ENCODE measurements at regions not wholly inside any gene's neighbourhood (a gene's known extent, or its start where the extent isn't known, plus 50 kb on each side); places are given as distances from the start of the nearest gene placed in this dataset.
A peak's percentile ranks its signal among the peaks of the same experiment; 100 is the strongest.

GRCh38 chr22:46081831-46082210, 68.5 kb upstream of the PPARA start:
- Histone ChIP-seq H4K20me1 (ENCODE audit: insufficient read depth, low read length) (no peaks in the 10 kb centered on the region), H3K4me2 (ENCODE audit: low read length) (peak overlapping the region; percentile 71), H3K79me2 (ENCODE audit: insufficient read depth, low read length) (no peaks in the 10 kb centered on the region), H3K9me2 (ENCODE audit: low read depth, low read length) (no peaks in the 10 kb centered on the region), H3K36me3 (ENCODE audit: insufficient read depth, low read length) (peaks cover 8% of the 10 kb centered on the region; the same call in 1 of the 2 replicates), H3K4me1 (ENCODE audit: insufficient read depth, low read length, severe bottlenecking) (peaks cover 16% of the 10 kb centered on the region), H3K9ac (ENCODE audit: low read length) (peak overlapping the region; percentile 58), H3K4me3 (ENCODE audit: low read depth, low read length, poor library complexity, severe bottlenecking) (peak overlapping the region; percentile 57), H3K9me3 (ENCODE audit: low read length) (no peaks in the 10 kb centered on the region), H2AFZ (ENCODE audit: low read length) (no peak overlapping the region), H3K27me3 (ENCODE audit: insufficient read depth, low read length) (no peaks in the 10 kb centered on the region), H3K27ac (ENCODE audit: low read depth, low read length, poor library complexity, severe bottlenecking) (no peak overlapping the region), H3F3A (ENCODE audit: insufficient read depth, low read length) (no peaks in the 10 kb centered on the region)
- TF ChIP-seq EZH2 (IDR thresholded peaks at IDR 0.05; ENCODE audit: borderline replicate concordance, low read length) = no peak
- TF ChIP-seq, protein P1, sequence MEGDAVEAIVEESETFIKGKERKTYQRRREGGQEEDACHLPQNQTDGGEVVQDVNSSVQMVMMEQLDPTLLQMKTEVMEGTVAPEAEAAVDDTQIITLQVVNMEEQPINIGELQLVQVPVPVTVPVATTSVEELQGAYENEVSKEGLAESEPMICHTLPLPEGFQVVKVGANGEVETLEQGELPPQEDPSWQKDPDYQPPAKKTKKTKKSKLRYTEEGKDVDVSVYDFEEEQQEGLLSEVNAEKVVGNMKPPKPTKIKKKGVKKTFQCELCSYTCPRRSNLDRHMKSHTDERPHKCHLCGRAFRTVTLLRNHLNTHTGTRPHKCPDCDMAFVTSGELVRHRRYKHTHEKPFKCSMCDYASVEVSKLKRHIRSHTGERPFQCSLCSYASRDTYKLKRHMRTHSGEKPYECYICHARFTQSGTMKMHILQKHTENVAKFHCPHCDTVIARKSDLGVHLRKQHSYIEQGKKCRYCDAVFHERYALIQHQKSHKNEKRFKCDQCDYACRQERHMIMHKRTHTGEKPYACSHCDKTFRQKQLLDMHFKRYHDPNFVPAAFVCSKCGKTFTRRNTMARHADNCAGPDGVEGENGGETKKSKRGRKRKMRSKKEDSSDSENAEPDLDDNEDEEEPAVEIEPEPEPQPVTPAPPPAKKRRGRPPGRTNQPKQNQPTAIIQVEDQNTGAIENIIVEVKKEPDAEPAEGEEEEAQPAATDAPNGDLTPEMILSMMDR (IDR thresholded peaks at IDR 0.05; ENCODE audit: low read length) = no peak

- H3K9me2 ChIP-seq (ENCODE audit: low read depth, low read length) = no peaks in the 10 kb centered on the region
- H3K4me3 ChIP-seq (ENCODE audit: low read depth, low read length, poor library complexity, severe bottlenecking) = no peak overlapping the region
- H3K4me2 ChIP-seq (ENCODE audit: low read length) = no peak overlapping the region
- no peak overlapping the region for H2AFZ ChIP-seq (ENCODE audit: low read length)
- peaks cover 16% of the 10 kb centered on the region for H3K4me1 ChIP-seq (ENCODE audit: insufficient read depth, low read length, severe bottlenecking)
- no peaks in the 10 kb centered on the region for H3F3A ChIP-seq (ENCODE audit: insufficient read depth, low read length)
- no peaks in the 10 kb centered on the region for H3K27me3 ChIP-seq (ENCODE audit: insufficient read depth, low read length)
- H3K36me3 ChIP-seq (ENCODE audit: insufficient read depth, low read length) = peaks cover 16% of the 10 kb centered on the region
- H3K9ac ChIP-seq (ENCODE audit: low read length) = no peak overlapping the region
- no peak overlapping the region for H3K27ac ChIP-seq (ENCODE audit: low read depth, low read length, poor library complexity, severe bottlenecking)
- TF ChIP-seq, protein P1 (IDR thresholded peaks at IDR 0.05; ENCODE audit: low read length) = no peak
- no peak for TF ChIP-seq EZH2 (IDR thresholded peaks at IDR 0.05; ENCODE audit: borderline replicate concordance, low read length)
- no peaks in the 10 kb centered on the region for H4K20me1 ChIP-seq (ENCODE audit: insufficient read depth, low read length)
- no peaks in the 10 kb centered on the region for H3K79me2 ChIP-seq (ENCODE audit: insufficient read depth, low read length)
- H3K9me3 ChIP-seq (ENCODE audit: low read length) = no peaks in the 10 kb centered on the region
Observed at GRCh38 chr22:46082633-46083032, 67.7 kb upstream of the PPARA start.

DNA sequence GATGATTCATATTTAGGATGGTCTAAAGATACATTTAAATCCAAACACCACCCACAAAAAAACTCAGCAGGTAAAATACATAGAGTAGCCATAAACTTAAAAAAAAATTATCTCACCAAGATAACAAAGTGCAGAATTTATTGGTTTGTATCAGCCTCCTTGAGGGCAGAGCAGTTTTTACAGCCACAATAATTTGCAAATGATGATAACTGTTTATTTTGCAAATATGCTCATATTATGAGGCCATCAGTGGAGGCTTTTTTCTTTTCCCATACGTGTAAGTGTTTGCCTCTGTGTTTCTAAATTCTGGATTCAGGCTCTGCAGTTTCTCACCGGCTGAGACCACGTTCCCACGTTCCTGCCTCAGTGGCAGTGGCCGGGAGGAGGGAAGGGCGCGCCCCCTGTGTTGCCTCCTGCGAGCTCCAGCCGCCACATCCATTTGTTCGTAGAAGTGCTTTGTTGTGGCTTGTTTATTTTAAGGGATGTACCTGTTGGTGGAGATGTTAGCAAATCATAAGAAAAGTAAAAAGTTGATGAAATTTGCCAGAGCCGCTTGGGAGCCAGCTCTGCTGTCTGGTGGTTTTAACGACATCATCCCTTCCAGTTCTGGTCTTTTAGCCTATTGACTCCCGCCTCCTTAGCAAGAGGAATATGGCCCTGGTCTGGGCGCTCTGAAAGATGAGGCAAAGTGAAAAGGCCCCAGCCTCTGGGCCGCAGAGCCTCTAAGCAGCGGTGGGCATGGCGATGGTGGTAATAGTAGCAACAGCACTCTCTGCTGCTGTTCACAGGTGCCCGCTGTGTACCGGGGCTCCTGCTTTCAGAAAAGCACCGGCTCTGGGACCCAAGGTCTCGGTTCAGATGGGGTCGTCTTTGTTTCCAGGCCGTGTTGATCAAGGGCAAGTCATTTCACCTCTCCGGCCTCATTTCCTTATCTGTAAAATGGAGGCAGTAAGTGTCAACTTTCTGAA, 66.7 kb upstream of the PPARA start:
- Histone ChIP-seq H3F3A (ENCODE audit: insufficient read depth, low read length) (no peaks in the 10 kb centered on the region), H3K79me2 (ENCODE audit: insufficient read depth, low read length) (no peaks in the 10 kb centered on the region), H3K9ac (ENCODE audit: low read length) (no peak overlapping the region), H3K27me3 (ENCODE audit: insufficient read depth, low read length) (no peaks in the 10 kb centered on the region), H3K27ac (ENCODE audit: low read depth, low read length, poor library complexity, severe bottlenecking) (no peak overlapping the region), H3K4me1 (ENCODE audit: insufficient read depth, low read length, severe bottlenecking) (peaks cover 16% of the 10 kb centered on the region), H4K20me1 (ENCODE audit: insufficient read depth, low read length) (no peaks in the 10 kb centered on the region), H3K4me2 (ENCODE audit: low read length) (no peak overlapping the region), H2AFZ (ENCODE audit: low read length) (no peak overlapping the region), H3K4me3 (ENCODE audit: low read depth, low read length, poor library complexity, severe bottlenecking) (no peak overlapping the region), H3K36me3 (ENCODE audit: insufficient read depth, low read length) (peaks cover 18% of the 10 kb centered on the region), H3K9me2 (ENCODE audit: low read depth, low read length) (no peaks in the 10 kb centered on the region), H3K9me3 (ENCODE audit: low read length) (no peaks in the 10 kb centered on the region)
- TF ChIP-seq, protein P1 (IDR thresholded peaks at IDR 0.05; ENCODE audit: low read length) = no peak
- no peak for TF ChIP-seq EZH2 (IDR thresholded peaks at IDR 0.05; ENCODE audit: borderline replicate concordance, low read length)

All from OCI-LY1 (cell line).